ENCODE measurements at regions not wholly inside any gene's neighbourhood (a gene's known extent, or its start where the extent isn't known, plus 50 kb on each side); places are given as distances from the start of the nearest gene placed in this dataset.

DNA sequence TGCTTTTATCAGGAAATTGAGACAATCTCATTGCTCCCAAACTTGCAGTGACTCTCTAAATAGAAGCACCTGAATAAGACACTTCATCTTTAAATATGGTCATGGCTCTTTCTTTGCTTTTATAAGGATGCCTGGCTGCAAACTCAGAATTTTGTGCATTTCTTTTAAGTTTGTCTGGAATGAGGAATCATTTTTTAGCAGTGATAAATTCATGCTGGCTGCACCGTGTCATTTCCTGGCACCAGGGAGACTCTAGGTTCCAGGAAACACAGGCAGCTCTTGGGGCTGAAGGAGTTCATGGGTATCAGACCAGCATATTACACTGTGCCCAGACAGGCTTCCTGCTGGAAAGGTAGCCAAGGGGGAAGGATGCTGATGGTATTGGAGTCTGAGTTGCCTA lies 109.9 kb downstream of the NUDT12 start:
- peaks cover 5% of the 10 kb centered on the region for H3K4me1 ChIP-seq
- H3K4me3 ChIP-seq = no peak overlapping the region
- in situ Hi-C loops (cut with MboI; ENCODE audit: low sequenced_read_pairs) = no loop called here
- H3K27me3 ChIP-seq (ENCODE audit: low read depth) = no peaks in the 10 kb centered on the region
- no peaks in the 10 kb centered on the region for H3K36me3 ChIP-seq (replicated peaks)
- DNase-seq (ENCODE audit: low spot score in 2 of 2) = no peak
- H3K9me3 ChIP-seq = no peaks in the 10 kb centered on the region

DNA sequence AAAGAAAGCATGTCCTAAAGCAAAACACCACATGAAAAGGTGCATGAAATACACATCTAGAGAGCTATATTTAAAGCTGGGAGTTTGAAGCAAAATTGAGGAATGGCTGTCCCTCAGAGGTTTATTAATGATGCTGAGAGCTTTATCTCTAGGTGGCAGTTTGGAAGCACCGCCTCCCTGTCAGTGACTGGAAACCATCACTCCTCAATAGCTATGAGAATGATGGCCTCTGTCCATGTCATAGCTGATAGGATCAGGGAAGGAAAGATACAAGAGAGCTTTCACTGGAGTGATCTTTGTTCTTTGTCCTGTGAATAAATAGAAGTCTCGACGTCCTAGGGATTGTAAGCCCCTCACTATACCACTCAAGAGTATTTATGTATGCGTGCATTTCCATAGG lies 110.5 kb downstream of the NUDT12 start:
- Histone ChIP-seq H3K4me3 (no peak overlapping the region), H3K27me3 (ENCODE audit: low read depth) (no peaks in the 10 kb centered on the region), H3K36me3 (replicated peaks) (no peaks in the 10 kb centered on the region), H3K9me3 (no peaks in the 10 kb centered on the region), H3K4me1 (peaks cover 5% of the 10 kb centered on the region)
- DNase-seq (ENCODE audit: low spot score in 2 of 2) = no peak
- in situ Hi-C loops (cut with MboI; ENCODE audit: low sequenced_read_pairs) = no loop called here

DNA sequence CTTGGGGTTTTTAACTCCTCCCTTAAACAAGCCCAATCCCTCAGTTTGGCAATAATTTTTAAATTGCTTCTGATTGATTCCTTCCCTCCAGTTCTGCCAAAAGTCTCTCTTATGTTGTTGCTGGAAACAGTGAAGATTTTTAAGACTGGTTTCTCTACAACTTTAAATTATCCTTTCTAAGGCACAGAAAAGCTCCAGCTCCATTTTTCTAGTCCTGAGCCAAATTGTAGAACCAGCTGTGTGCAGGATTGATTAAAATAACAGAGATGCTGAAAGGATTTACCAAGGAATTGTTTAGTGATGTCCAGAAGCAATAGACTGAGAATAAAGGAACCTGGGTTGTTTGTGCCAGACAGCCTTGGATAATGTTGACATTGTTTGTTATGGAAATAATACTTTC lies 111.3 kb downstream of the NUDT12 start:
- in situ Hi-C loops (cut with MboI; ENCODE audit: low sequenced_read_pairs) = no loop called here
- no peaks in the 10 kb centered on the region for H3K36me3 ChIP-seq (replicated peaks)
- peak in 1 of 2 experiments; percentile 33 for DNase-seq (ENCODE audit: low spot score in 2 of 2)
- no peaks in the 10 kb centered on the region for H3K27me3 ChIP-seq (ENCODE audit: low read depth)
- H3K4me1 ChIP-seq = peaks cover 5% of the 10 kb centered on the region
- H3K9me3 ChIP-seq = no peaks in the 10 kb centered on the region
- H3K4me3 ChIP-seq = no peak overlapping the region

DNA sequence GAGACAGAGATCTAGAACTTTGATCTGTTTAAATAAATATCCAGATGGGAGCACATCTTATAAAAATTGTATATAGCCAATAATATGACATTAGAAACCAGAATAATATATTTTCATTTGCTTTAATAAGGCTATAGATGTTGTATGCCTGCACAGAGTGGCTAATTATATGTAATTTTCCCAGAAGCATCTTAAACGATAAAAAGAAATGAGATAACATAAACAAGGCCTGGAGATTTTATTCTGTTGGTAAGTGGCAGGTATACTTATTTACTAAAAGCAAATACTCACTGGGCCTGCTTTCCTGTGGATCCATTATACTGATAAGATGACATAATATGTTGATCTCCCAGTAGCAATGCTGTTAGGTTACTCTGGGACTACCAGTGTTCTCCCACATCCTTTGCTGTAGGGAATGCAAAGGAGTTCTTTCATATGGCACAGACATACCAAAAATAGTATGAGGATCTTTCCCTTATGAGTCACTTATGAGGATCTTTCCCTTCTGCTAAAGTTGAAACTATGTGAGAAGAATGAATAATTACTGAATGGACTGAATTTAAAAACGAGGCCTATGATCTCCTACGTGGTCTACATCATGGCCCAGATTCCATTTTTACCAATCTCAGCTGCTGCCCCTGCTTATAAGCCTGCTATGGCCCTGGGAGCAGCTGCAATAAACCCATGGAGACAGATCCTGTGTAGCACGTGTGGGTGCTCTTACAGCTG lies 112.1 kb downstream of the NUDT12 start:
- H3K4me3 ChIP-seq = no peak overlapping the region
- H3K4me1 ChIP-seq = peaks cover 5% of the 10 kb centered on the region
- no peaks in the 10 kb centered on the region for H3K36me3 ChIP-seq (replicated peaks)
- no peaks in the 10 kb centered on the region for H3K9me3 ChIP-seq
- H3K27me3 ChIP-seq (ENCODE audit: low read depth) = no peaks in the 10 kb centered on the region
- DNase-seq (ENCODE audit: low spot score in 2 of 2) = no peak
- in situ Hi-C loops (cut with MboI; ENCODE audit: low sequenced_read_pairs) = no loop called here

DNA sequence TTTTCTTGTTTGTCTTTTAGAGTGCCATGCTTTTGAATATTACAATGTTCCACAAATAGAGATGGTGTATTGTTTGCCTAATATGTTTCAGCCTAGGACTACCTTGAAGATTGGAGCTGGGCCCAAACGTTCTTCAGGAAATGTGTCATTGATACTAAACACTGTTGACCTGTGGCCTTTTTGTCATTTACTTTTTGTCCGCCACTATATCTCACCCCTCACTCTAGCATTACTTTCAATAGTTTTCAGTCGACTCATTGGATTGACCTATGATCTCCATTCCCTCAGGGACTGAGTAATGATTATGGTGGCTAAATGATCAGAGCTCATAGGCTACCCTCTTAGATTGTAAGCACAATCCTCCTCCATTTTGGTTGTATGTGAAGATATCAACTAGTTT lies 115.8 kb downstream of the NUDT12 start:
- H3K9me3 ChIP-seq = no peaks in the 10 kb centered on the region
- H3K4me1 ChIP-seq = peaks cover 5% of the 10 kb centered on the region
- H3K27me3 ChIP-seq (ENCODE audit: low read depth) = no peaks in the 10 kb centered on the region
- H3K4me3 ChIP-seq = no peak overlapping the region
- DNase-seq (ENCODE audit: low spot score in 2 of 2) = no peak
- H3K36me3 ChIP-seq (replicated peaks) = no peaks in the 10 kb centered on the region
- in situ Hi-C loops (cut with MboI; ENCODE audit: low sequenced_read_pairs) = no loop called here

DNA sequence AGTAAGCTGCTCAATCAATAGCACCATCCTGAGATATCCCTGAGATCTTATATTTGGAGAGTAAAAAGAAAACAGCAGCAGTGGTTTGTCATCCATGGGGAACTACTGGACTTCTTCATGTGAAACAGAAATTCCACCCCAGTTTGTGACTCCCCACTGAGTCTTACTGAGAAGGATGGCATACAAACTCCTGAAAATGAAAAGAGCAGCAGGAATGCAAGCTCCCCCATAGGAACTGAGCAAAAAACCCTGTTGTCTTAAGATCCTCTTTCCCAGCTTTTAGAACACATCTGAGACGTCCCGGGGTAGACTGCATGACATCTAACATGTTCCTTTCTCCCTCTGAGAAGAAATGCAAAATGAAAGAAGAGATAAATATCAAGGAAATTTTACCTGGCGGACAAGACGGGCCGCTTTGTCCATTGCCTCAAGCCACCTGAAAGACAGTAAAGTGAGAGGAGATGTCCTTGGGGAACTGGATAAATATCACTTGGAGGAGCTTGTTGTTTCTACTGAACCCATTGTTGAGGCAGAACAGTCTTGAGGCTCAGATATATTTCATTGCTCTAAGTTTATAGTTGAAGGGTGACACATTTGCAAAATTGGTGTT lies 117.1 kb downstream of the NUDT12 start:
- Histone ChIP-seq H3K36me3 (replicated peaks) (no peaks in the 10 kb centered on the region), H3K9me3 (no peaks in the 10 kb centered on the region), H3K4me3 (no peak overlapping the region), H3K4me1 (no peaks in the 10 kb centered on the region), H3K27me3 (ENCODE audit: low read depth) (no peaks in the 10 kb centered on the region)
- in situ Hi-C loops (cut with MboI; ENCODE audit: low sequenced_read_pairs) = no loop called here
- DNase-seq (ENCODE audit: low spot score in 2 of 2) = no peak

DNA sequence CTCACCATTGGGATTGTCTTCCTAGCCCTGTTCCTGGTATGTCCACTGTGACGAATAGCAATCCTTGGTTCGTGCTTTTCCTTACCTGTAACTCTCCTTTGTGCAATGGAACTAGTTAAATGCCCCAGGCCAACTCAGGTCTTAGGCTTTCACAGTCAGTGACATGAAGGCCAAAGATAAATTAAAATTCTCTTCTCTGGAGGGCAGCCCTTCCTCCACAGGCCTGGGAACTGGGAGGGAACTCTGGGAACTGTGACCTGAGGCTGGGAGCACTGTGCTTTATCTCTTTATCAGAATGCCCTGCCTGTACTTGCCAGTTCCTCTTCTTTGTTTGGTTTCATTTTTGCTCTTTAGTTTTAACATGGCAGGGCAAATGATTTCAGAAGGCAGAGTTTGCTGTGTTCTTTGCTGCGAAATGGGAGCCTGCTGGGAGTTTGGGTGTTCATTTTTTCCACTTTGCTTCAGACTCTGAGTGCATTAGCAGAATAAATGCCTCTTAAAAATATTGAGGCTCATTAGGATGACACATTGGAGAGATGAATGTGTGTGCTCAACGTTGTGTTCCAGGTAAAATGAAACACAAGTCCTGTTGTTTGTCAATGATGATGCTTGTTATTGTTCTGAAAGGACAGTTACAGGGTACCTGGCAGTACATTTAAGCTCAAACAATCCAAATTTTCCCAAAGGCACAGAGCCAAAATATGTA lies 118.1 kb downstream of the NUDT12 start:
- Histone ChIP-seq H3K27me3 (ENCODE audit: low read depth) (no peaks in the 10 kb centered on the region), H3K9me3 (no peaks in the 10 kb centered on the region), H3K4me3 (no peak overlapping the region), H3K4me1 (no peaks in the 10 kb centered on the region), H3K36me3 (replicated peaks) (no peaks in the 10 kb centered on the region)
- no peak for DNase-seq (ENCODE audit: low spot score in 2 of 2)
- in situ Hi-C loops (cut with MboI; ENCODE audit: low sequenced_read_pairs) = no loop called here

DNA sequence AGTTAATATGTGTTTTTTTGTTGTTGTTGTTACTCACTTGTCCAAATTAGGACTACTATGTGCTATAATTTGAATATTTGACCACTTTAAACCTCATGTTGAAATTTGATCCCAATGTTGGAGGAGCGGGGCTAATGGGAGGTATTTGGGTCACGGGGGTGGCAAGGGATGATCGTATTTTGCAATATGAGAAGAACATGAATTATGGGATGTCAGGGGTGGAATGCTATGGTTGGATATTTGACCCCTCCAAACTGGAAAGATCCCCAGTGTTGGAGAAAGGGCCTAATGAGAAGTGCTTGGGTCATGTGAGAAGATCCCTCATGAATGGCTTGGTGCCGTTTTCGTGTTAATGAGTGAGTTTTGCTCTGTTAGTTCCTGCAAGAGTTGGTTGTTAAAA lies 119.8 kb downstream of the NUDT12 start:
- no peaks in the 10 kb centered on the region for H3K27me3 ChIP-seq (ENCODE audit: low read depth)
- H3K4me1 ChIP-seq = no peaks in the 10 kb centered on the region
- H3K9me3 ChIP-seq = no peaks in the 10 kb centered on the region
- no peak overlapping the region for H3K4me3 ChIP-seq
- in situ Hi-C loops (cut with MboI; ENCODE audit: low sequenced_read_pairs) = no loop called here
- DNase-seq (ENCODE audit: low spot score in 2 of 2) = no peak
- no peaks in the 10 kb centered on the region for H3K36me3 ChIP-seq (replicated peaks)

DNA sequence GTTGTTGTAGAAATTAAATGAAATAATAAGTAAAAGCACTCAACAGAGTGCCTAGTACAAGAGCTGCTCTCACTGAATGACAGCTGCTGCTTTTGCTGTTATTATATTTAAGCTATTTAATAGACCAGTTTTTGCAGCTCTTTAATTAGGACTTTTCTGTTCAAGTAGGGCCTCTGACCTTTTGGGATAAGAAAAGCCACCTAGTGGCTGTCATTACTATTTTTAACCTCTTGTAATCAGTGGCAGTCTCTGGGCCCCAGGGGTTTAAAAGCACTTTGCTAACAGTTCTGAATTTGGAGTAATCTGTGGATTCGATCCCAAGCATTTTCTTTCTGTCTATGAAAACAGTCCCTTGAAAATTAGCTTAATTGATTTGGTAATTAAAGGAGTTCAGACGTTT lies 121.1 kb downstream of the NUDT12 start:
- H3K36me3 ChIP-seq (replicated peaks) = no peaks in the 10 kb centered on the region
- no peaks in the 10 kb centered on the region for H3K4me1 ChIP-seq
- H3K4me3 ChIP-seq = no peak overlapping the region
- H3K9me3 ChIP-seq = no peaks in the 10 kb centered on the region
- no peaks in the 10 kb centered on the region for H3K27me3 ChIP-seq (ENCODE audit: low read depth)
- in situ Hi-C loops (cut with MboI; ENCODE audit: low sequenced_read_pairs) = no loop called here
- DNase-seq (ENCODE audit: low spot score in 2 of 2) = peak in 1 of 2 experiments; percentile 12

DNA sequence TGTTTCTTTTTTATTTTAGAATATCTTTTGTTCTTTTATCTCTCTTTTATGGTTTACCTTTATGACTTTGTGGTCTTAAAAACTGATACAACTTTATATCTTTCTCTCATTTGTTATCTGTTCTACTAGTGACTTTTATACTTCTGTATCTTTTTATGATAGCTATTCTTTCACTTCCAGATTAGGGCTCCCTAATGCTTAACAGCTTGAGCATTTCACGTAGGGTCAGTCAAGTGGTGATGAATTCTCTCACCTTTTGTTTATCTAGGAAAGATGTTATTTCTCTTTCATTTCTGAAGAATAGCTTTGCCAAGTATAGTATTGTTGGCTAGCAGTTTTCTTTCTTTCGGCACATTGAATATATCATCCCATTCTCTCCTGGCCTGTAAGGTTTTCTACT lies 123.6 kb downstream of the NUDT12 start:
- H3K9me3 ChIP-seq = no peaks in the 10 kb centered on the region
- no peak for DNase-seq (ENCODE audit: low spot score in 2 of 2)
- H3K4me1 ChIP-seq = no peaks in the 10 kb centered on the region
- H3K36me3 ChIP-seq (replicated peaks) = no peaks in the 10 kb centered on the region
- no peaks in the 10 kb centered on the region for H3K27me3 ChIP-seq (ENCODE audit: low read depth)
- no peak overlapping the region for H3K4me3 ChIP-seq
- in situ Hi-C loops (cut with MboI; ENCODE audit: low sequenced_read_pairs) = no loop called here

DNA sequence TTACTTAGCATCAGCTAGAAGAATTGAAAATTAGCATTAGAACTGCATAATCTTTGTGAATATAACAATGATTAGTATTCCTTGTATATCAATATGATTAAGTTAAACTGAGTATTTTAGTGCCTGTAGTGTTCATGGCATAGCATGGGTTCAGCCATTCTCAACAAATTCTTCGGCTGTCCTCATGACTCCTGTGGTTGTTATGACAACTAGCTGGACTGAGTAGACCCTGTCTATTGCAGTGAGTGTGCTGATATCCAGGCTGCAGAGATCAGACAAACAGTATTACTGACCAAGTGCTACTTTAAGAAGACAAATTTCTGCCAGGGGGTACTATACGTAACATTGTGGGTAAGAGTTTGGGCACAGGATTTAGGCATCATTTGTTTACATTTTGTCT lies 125.9 kb downstream of the NUDT12 start:
- Histone ChIP-seq H3K27me3 (ENCODE audit: low read depth) (no peaks in the 10 kb centered on the region), H3K36me3 (replicated peaks) (no peaks in the 10 kb centered on the region), H3K4me1 (no peaks in the 10 kb centered on the region), H3K9me3 (no peaks in the 10 kb centered on the region), H3K4me3 (no peak overlapping the region)
- no peak for DNase-seq (ENCODE audit: low spot score in 2 of 2)
- in situ Hi-C loops (cut with MboI; ENCODE audit: low sequenced_read_pairs) = no loop called here

DNA sequence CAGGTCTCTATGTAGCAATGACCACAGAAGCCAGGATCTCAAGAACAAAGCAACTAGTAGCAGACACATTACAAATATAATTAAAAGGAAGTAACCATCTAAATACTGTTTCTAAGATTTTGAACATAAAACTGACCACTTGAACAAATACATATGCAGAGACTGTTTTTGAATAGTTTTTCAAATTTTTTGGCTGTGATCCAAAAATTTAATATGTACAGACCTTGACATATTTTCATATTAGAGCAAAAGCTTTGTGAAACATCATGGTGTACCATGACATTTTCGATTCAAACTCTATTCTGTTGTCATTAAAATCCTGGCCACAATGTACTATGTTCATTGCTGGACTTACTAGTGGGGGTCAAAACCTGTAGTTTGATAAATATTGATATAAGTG lies 126.5 kb downstream of the NUDT12 start:
- Histone ChIP-seq H3K4me3 (no peak overlapping the region), H3K9me3 (no peaks in the 10 kb centered on the region), H3K36me3 (replicated peaks) (no peaks in the 10 kb centered on the region), H3K4me1 (no peaks in the 10 kb centered on the region), H3K27me3 (ENCODE audit: low read depth) (no peaks in the 10 kb centered on the region)
- in situ Hi-C loops (cut with MboI; ENCODE audit: low sequenced_read_pairs) = no loop called here
- no peak for DNase-seq (ENCODE audit: low spot score in 2 of 2)

DNA sequence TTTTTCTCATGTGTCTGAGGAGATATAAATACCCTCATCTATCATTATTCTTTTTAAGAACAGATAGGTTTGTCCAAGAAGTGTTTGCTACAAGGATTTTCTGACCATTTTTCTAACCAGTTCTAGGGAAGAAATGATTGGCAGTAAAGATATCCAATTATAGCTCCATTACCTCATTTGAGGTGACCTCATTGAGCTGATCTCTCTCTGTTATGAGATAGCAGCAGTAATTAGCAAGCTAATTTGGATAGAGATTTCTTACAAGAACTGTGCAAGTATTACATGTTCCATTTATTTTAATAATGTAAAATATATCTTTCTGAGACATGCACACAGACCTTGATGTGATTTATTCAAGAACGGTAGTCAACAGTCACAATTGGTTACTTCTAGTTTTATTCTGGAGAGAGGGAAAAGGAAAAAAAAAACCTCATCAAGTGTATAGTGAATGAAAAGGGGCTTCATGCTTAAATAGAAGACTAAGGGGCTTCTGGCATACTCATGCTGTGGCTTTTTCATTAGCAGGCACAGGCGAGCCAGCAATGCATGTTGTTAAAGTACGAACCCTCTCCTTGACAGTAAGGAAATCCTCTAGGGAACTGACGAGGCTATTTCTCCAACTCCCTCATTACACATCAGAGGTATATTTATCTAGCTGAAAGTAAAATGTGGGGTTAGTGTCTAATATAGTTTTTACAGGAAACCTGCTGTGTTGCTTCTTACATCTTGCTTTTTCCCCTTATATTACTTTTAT lies 127.3 kb downstream of the NUDT12 start:
- DNase-seq (ENCODE audit: low spot score in 2 of 2) = no peak
- Histone ChIP-seq H3K4me3 (no peak overlapping the region), H3K36me3 (replicated peaks) (no peaks in the 10 kb centered on the region), H3K27me3 (ENCODE audit: low read depth) (no peaks in the 10 kb centered on the region), H3K4me1 (no peaks in the 10 kb centered on the region), H3K9me3 (no peaks in the 10 kb centered on the region)
- in situ Hi-C loops (cut with MboI; ENCODE audit: low sequenced_read_pairs) = no loop called here

DNA sequence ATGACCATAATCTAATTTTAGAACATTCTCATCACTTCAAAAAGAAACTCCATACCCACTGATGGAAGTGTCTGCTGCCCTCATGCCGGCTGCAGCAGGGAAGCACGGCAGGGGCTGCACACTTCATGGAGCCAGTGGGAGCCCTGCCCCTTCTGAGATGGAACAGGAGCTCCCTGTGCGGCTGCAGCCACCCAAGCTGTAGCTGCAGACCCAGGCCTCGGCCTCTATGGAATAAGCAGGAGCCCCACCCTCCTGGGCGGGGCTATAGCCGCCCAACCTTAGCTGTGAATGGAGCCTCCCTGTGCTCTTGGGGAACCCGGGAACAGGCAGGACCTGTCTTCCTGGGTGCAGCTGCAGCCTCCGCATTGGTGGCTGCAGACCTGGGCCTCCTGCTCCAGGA lies 128.5 kb downstream of the NUDT12 start:
- H3K4me1 ChIP-seq = no peaks in the 10 kb centered on the region
- H3K36me3 ChIP-seq (replicated peaks) = no peaks in the 10 kb centered on the region
- in situ Hi-C loops (cut with MboI; ENCODE audit: low sequenced_read_pairs) = no loop called here
- no peaks in the 10 kb centered on the region for H3K9me3 ChIP-seq
- H3K27me3 ChIP-seq (ENCODE audit: low read depth) = no peaks in the 10 kb centered on the region
- DNase-seq (ENCODE audit: low spot score in 2 of 2) = peak in 1 of 2 experiments; percentile 51
- no peak overlapping the region for H3K4me3 ChIP-seq

All from HAP-1 (cell line).